GM21619 (cell line): ENCODE measurements at regions not wholly inside any gene's neighbourhood (a gene's known extent, or its start where the extent isn't known, plus 50 kb on each side); places are given as distances from the start of the nearest gene placed in this dataset.
A peak's percentile ranks its signal among the peaks of the same experiment; 100 is the strongest.
"Not testable (repeated sequence)": the region's sequence is repeated elsewhere in the genome, so short reads cannot be mapped to it uniquely, and the experiment has no call there.

Experiments
- ATAC-seq: cut with Tn5 transposase; IDR thresholded peaks from one replicate; pipeline ENCODE4 v1.9.1; 2021; ENCODE audit not compliant: unreplicated experiment

- ATAC-seq = no peak
Observed at GRCh38 chr4:107392951-107393350, 327.1 kb downstream of the PAPSS1 start.

GRCh38 chr4:107392380-107392779, 327.7 kb downstream of the PAPSS1 start:
- no peak for ATAC-seq

DNA sequence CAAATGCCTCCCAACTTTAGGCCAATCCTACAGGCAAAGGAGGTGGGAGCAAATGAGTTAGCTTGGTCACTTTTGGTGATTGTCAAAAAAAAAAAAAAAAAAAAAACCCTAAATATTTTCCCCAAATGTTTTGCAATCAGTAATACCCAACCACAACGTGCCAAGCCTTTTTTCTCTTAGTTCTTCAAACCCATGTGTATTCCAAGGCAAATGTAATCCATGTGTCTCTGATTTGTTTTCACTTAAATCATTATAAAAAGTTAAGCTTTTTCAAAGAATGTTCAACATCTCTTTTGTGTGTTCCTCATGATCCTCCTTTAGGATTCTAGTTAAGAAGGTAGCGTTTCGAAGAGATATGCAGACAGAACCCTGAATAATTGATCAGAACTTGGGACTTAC, 328.4 kb downstream of the PAPSS1 start:
- ATAC-seq = no peak

DNA sequence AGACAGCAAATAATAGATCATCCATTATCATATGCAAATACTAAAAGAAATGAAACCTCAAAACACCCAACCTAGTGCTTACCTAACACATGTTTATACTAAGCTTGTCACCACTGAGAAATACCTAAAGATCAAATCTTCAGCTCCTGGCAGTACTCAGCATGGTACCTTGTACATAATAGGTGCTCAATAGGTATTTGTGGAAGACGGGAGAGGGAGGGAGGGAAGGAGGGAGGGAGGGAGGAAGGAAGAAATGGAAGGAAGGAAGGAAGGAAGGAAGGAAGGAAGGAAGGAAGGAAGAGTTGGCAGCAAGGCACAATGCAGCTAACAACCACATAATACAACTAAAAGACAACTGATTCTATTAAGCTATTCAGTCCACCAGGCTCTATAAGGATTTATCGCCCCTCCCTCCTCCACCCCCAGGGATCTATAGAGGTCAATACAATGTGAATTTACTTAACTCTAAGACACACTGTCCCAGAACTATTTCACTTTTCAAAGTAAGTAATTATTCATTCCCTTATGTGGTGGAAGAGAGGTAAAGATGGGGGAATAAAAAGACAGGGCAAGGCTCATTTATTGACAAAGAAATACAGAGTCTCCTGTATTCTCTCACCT, 328.9 kb downstream of the PAPSS1 start:
- ATAC-seq = no peak

DNA sequence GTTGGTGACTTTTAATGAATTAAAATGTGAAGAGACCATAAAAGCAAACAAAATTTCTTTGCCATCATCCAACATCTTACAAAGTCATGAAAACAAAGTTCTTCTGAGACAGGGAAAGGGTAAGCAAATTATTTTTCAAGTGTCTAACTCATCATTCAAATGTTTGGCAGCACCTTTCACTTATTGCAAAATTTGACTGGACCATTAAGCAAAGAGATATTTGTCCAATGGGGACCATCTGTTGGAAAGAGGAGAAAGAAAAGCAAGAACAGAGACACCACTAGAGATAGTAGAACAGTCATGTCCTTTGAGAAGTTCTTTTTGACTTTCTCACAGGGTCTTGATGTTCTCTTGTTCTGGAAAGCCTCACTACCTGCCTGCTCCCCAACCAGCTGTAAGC, 330.1 kb downstream of the PAPSS1 start:
- ATAC-seq = no peak

GRCh38 chr4:107388736-107389274, 331.2 kb downstream of the PAPSS1 start:
- peak; percentile 75 for ATAC-seq

DNA sequence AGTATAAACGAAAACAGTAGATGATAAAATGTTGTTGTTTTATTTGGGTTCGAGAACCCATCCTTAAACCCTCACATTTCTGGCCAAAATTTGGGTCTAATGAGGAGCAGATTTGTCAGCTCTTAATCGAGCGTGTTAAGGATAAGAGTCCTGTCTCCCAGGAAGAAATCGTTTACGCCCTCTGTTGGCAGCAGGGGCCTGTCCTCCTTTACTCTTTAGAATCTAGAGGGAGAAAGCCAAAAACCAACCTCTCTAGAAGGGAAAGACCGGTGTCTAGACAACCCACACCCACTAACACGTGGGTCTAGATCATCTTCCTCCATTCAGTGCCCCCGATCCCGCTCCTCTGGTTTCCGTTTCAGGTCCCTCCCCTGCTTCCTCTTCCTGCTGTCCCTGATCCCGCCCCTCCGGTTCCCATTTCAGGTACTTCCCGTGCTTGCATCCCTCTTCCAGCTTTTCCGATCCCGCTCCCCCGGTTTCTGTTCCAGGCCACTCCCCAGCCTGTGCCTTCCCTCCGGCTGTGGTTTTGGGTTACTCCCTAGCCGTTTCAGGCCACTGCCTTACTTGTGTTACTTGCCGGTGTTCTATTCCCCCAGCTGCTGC, 339.1 kb downstream of the PAPSS1 start:
- ATAC-seq = no peak

DNA sequence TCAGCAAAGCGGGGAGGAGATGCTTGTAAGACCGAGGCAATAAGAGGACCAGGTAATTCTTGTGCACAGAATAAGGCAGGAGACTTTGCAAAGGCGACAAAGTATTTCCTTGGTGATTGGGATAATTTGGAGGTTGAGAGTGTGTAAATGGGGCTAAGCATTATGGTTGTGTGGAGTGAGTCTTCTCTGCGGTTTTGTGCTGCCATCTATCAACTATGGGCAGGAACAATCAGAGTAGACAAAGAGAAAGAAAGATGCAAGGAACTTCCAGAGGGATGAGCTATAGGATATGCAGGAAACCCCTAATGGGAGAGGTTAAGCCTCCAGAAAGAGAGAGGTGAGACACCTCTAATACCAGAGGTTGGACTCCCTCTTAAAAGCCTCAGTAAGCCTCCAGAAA, 339.8 kb downstream of the PAPSS1 start:
- no peak for ATAC-seq

GRCh38 chr4:107379054-107379869, 340.8 kb downstream of the PAPSS1 start:
- ATAC-seq = no peak

DNA sequence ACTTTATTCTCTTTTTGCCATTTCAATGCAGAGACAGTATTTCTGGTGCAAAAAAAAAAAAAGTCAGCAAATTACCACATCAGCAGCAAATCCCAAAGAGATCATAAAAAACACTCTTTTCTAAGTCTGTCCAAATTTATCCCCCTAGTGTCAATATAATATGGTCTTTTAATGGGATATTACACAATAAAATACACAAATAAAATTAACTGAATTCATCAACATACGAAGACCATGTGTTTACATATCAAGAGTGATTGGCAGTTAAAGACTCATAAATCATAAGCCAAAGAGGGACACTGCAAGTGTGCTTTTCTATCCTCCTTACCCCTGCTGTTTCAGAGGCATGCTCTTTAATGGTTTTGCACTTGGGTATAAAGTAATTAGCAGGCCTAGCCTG, 340.2 kb upstream of the DKK2 start:
- no peak for ATAC-seq

DNA sequence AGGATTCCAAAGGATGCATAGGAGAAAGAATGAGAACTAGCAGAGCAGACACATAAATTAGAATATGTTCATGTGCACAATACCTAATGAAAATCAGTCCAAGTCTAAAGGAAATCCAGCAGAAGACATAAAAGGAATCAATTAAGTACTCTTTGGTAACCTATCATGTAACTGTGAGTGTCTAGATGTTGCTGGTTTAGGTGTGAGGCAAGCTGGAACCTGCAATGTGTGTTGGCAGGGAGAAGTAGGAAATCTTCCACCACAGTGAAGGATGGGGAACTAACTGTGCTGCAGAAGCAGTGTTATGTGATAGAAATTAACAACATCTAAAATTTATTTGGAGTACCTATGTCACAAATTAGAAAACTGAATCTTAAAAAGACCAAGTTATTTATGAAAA, 330.8 kb upstream of the DKK2 start:
- no peak for ATAC-seq

DNA sequence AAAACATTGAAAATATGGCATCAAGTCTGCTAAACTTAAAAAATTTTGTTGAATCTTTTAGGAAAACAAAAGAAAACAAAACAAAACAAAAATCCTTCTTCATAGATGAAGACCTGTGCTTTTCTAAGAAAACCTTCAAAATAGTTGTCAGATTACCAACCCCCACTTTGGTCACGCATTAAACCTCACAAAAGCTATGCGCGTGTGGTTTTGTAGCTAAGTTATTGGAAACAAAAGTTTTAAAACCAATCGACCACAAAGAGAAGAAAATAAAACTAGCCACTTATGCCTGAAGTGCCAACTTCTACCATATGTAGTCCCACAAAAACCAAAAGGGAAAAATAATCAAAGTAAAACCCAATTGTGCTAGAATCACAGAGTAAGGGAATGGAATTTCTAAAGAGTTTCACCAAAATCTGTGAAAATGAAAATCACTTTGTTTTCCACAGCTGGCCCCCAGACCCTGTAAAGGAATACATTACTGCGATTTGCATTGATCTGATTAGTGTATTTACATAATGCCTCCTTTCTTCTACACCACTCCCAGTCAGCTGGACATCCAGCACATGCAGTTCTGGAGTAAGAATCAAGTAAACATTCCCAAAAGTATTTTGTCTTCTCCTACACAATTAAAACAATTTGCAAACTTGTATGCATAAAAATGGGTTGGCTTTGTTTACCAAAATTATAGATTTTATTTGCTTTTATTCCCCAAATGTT, 330.1 kb upstream of the DKK2 start:
- ATAC-seq = no peak

DNA sequence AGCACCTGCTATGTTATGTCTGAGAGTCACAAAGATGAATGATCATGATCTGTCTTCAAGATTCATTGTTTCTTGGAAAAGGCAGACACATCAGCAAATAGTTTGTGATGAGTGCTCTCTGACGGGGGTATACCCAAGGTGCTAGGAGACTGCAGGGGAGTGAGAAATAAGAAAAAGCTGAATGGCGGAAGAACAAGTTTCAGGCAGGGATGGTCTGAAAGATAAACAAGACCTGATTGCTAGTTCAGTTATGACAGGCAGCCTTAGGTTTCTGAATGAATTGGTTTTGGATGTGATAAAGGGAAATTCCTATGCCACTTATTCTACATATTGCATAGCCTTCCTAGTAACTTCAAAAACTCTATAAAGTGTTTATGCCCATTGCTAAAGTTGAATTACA, 327.0 kb upstream of the DKK2 start:
- no peak for ATAC-seq

GRCh38 chr4:107359208-107359607, 323.1 kb upstream of the DKK2 start:
- ATAC-seq = no peak

- ATAC-seq = not testable (repeated sequence)
Observed at GRCh38 chr4:107354304-107354703, 318.2 kb upstream of the DKK2 start.

DNA sequence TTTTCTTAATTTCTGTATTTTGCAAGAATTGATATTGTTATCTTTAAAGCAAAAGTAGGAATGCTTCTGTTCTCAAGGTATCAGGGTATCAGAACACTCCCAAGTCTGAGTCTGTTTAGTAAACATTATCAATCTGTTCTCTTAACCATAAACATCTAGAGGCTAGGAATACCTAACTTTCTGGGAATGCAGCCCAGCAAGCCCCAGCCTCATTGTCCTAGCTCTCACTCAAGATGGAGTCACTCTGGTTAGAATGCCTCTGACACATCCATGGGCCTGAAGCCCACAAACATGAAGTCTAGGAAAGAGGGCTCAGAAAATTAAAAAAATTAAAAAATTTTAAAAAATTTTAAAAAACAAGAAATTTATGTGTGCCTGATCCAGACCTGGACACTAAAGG, 315.1 kb upstream of the DKK2 start:
- no peak for ATAC-seq

GRCh38 chr4:107349732-107350131, 313.6 kb upstream of the DKK2 start:
- ATAC-seq = no peak

DNA sequence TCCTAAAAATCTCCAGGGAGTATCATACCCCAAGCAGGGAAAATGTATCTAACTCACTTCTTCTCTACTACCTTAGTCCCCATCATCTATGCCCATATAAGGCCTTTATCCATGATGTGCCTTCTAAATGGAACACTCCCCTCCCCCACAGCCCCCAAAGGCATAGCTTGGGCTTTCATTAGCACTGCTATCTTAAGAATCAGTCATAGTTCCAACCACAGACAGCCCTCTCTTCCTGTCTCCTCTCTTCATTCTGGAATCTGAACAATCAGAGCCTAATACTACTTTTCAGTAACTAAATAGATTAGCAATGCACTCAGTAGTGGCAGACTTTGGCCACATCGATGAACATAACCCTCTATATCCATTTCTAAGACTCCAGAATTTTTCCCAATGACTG, 313.2 kb upstream of the DKK2 start:
- no peak for ATAC-seq

DNA sequence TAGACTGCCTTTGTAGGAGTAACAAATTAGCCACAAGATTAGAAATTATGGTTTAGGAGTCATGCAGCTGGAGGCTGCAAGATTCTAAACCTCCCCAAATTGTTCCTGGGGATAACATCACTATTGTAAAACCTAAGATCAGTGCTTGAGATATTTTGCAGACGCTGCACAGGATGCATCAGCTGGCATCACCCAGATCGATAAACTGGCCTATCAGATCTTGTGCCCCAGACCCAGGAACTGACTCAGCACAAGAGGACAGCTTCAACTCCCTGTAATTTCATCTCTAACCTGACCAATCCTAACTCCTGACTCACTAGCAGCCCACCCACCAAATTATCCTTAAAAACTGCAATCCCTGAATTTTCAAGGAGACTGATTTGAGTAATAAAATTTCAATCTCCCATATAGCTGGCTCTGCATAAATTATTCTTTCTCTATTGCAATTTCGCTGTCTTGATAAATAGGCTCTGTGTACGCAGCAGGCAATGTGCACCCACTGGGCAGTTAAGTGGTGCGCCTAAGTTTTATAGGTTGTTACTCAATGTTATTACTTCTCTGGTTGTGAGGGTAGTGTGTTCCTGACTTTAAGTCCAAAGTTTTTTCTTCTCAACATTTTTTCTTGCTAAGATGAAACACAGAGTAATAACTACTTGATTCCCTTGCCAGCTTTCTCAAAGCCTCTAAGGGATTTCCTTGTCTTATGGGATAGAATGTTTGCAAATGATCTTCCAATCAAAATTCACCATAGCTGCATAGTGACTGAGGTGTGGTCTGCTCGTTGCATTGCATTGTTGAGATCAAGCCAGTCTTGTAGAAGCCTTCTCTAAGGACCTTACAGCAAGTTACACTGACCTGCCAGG, 312.3 kb upstream of the DKK2 start:
- ATAC-seq = no peak

DNA sequence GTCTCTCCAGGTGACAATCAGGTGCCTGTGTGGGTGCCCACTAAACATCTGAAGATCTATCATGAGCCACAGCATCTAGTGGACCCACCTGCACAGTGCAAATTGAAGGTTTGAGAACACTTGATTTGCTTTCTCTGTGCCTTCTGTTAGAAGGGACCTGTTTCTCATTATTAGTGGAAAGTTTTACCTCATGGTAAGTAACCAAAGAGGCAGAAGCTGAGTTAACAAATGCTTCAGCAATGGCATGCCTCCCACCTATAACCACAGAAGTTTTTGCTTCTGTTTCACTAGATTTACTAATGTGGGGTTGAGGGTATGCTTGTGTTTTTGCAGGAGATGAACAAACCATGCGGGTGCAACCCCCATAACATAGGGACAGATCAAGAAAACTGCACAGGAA, 297.4 kb upstream of the DKK2 start:
- no peak for ATAC-seq
